Testis (tissue), 2 donors: ENCODE measurements at regions not wholly inside any gene's neighbourhood (a gene's known extent, or its start where the extent isn't known, plus 50 kb on each side); places are given as distances from the start of the nearest gene placed in this dataset.
A peak's percentile ranks its signal among the peaks of the same experiment; 100 is the strongest.

Source experiments
- DNase-seq: peaks from one replicate; pipeline ENCODE4 v3.0.0-alpha.2; 2019
- H3K27ac ChIP-seq, 2 donors: fragments of 200-600 bp; sonication (generic); one replicate each; pipeline ENCODE4 v1.5.1; 2019
- H3K27me3 ChIP-seq: fragments of 200-600 bp; sonication (generic); one replicate; pipeline ENCODE4 v1.5.1; 2019
- H3K36me3 ChIP-seq: fragments of 200-600 bp; sonication (generic); one replicate; pipeline ENCODE4 v1.5.1; 2017; ENCODE audit warnings: low read depth; ENCODE audit errors: missing control alignments
- H3K4me1 ChIP-seq: fragments of 200-600 bp; sonication (generic); one replicate; pipeline ENCODE4 v1.5.1; 2019
- H3K4me3 ChIP-seq, 2 donors: fragments of 200-600 bp; sonication (generic); one replicate each; pipeline ENCODE4 v1.5.1; 2017 to 2019
- H3K9me3 ChIP-seq: fragments of 200-600 bp; sonication (generic); one replicate; pipeline ENCODE4 v1.5.1; 2017
- CTCF ChIP-seq, 3 experiments: fragments of 450-650 bp in 2 of 3; fragments of 200-600 bp in 1 of 3; sonication (generic) in 1 of 3; IDR thresholded peaks; one replicate each; pipeline ENCODE4 v1.5.1; 2016 to 2019; ENCODE audit warnings: antibody characterized with exemption in 3 of 3, mild to moderate bottlenecking in 2 of 3, moderate library complexity in 1 of 3
- POLR2A ChIP-seq: fragments of 450-650 bp; IDR thresholded peaks from one replicate; pipeline ENCODE4 v1.6.1; 2017; ENCODE audit warnings: antibody characterized with exemption, mild to moderate bottlenecking, moderate library complexity
- WGBS, 2 donors: methylation state at CpG; one replicate each; pipeline ENCODE4 v1.1.5; 2018; 5-methylcytosine and 5-hydroxymethylcytosine counted together
- intact Hi-C: fragments of 100-400 bp; cut with DNase I; formaldehyde crosslinking; loops from one replicate; pipeline ENCODE4 v1.15.1; 2023; ENCODE audit warnings: low total_unique reads

DNA sequence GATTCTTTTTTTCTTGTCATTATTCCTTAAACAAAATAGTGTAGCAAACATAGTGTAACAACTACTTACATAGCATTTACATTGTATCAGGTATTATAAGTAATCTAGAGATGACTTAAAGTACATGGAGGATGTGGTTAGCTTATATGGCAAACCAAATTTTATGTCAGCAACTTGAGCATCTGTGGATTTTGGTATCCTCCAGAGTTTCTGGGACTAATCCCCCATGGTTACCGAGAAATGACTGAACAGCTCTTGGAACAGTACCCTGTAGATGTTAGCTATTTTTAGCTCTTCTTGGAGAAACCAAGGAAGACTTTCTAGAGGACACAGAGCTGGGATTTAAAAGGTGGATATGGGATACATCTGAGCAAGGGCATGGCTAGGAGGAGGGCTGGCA, 157.6 kb upstream of the KLF4 start:
- no peaks in the 10 kb centered on the region for H3K9me3 ChIP-seq
- 85 to 92% methylated on average over 1 of the region's 1 CpG for WGBS, 2 donors
- H3K27ac ChIP-seq, result no peak overlapping the region
- intact Hi-C loops, result no loop called here
- TF ChIP-seq CTCF (IDR thresholded peaks at IDR 0.05), result no peak
- no peak for TF ChIP-seq POLR2A
- H3K4me1 ChIP-seq, result peaks cover 3% of the 10 kb centered on the region
- H3K4me3 ChIP-seq, result no peak overlapping the region
- DNase-seq, result no peak
- no peaks in the 10 kb centered on the region for H3K36me3 ChIP-seq
- no peaks in the 10 kb centered on the region for H3K27me3 ChIP-seq

DNA sequence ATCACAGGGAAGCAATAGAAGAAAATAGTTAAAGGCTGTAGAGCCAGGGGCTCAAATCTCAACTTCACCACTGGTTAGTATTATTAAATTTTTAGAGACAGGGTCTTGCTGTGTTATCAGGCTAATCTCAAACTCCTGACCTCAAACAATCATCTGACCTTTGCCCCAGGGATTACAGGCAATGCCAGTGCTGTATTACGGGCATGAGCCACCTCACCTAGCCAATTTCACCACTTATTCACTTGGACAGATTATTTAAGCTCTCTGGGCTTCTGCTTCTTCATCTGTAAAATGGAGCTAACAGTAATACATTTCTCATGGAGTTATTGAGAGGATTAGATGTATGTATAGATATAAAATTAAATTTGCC, 155.9 kb upstream of the KLF4 start:
- Histone ChIP-seq H3K9me3 (no peaks in the 10 kb centered on the region), H3K36me3 (no peaks in the 10 kb centered on the region), H3K4me1 (peaks cover 3% of the 10 kb centered on the region), H3K4me3 (no peak overlapping the region), H3K27ac (no peak overlapping the region), H3K27me3 (no peaks in the 10 kb centered on the region)
- intact Hi-C loops, result no loop called here
- no peak for TF ChIP-seq CTCF (IDR thresholded peaks at IDR 0.05)
- no peak for TF ChIP-seq POLR2A
- no peak for DNase-seq
- WGBS, 2 donors, result 89 to 90% methylated on average over 1 of the region's 1 CpG

GRCh38 chr9:107644733-107645463, 155.3 kb upstream of the KLF4 start:
- Histone ChIP-seq H3K27ac (no peak overlapping the region), H3K4me3 (no peak overlapping the region), H3K27me3 (no peaks in the 10 kb centered on the region), H3K36me3 (no peaks in the 10 kb centered on the region), H3K4me1 (peaks cover 3% of the 10 kb centered on the region), H3K9me3 (no peaks in the 10 kb centered on the region)
- intact Hi-C loops, result no loop called here
- DNase-seq, result peak; percentile 33
- WGBS, 2 donors, result 61 to 69% methylated on average over 4 of the region's 4 CpGs
- TF ChIP-seq POLR2A, result no peak
- TF ChIP-seq CTCF (IDR thresholded peaks at IDR 0.05), result no peak

DNA sequence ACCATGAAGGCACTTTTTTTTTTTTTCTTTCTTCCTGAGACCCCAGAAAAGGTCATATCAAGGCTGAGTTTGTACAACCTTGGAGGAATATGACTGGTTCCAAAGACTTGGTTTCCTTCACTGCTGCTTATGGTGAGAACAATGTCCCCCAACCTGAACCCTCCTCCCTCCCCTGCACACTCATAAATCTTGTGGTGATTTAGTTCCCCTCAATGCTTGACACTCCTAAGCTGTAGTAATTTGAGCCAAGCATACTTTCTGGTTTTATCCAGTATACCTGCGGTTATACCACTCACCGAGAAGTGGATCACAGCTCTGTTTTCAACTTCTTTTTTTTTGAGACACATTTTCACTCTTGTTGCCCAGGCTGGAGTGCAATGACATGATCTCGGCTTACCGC, 149.9 kb upstream of the KLF4 start:
- no peak overlapping the region for H3K4me3 ChIP-seq
- peaks cover 16% of the 10 kb centered on the region for H3K4me1 ChIP-seq
- no peaks in the 10 kb centered on the region for H3K9me3 ChIP-seq
- no peaks in the 10 kb centered on the region for H3K36me3 ChIP-seq
- TF ChIP-seq POLR2A (no peak), CTCF (IDR thresholded peaks at IDR 0.05) (no peak)
- 90 to 95% methylated on average over 4 of the region's 4 CpGs for WGBS, 2 donors
- intact Hi-C loops, result loop anchor here (10.0 kb wide), 1 partner anchor 145 kb away; no protein-coding TSS in a partner anchor
- H3K27ac ChIP-seq, result peak overlapping the region in 1 of 2 donors; percentile 90
- DNase-seq, result no peak
- H3K27me3 ChIP-seq, result no peaks in the 10 kb centered on the region
